ENCODE measurements at regions not wholly inside any gene's neighbourhood (a gene's known extent, or its start where the extent isn't known, plus 50 kb on each side); places are given as distances from the start of the nearest gene placed in this dataset.

- TF ChIP-seq, protein P1, sequence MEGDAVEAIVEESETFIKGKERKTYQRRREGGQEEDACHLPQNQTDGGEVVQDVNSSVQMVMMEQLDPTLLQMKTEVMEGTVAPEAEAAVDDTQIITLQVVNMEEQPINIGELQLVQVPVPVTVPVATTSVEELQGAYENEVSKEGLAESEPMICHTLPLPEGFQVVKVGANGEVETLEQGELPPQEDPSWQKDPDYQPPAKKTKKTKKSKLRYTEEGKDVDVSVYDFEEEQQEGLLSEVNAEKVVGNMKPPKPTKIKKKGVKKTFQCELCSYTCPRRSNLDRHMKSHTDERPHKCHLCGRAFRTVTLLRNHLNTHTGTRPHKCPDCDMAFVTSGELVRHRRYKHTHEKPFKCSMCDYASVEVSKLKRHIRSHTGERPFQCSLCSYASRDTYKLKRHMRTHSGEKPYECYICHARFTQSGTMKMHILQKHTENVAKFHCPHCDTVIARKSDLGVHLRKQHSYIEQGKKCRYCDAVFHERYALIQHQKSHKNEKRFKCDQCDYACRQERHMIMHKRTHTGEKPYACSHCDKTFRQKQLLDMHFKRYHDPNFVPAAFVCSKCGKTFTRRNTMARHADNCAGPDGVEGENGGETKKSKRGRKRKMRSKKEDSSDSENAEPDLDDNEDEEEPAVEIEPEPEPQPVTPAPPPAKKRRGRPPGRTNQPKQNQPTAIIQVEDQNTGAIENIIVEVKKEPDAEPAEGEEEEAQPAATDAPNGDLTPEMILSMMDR (IDR thresholded peaks at IDR 0.05), result no peak
- TF ChIP-seq POLR2A (IDR thresholded peaks at IDR 0.05), result no peak
These were observed 202.3 kb downstream of the MYCN start for GRCh38 chr2:16142383-16143361.
